HG02798 (cell line): ENCODE measurements at regions not wholly inside any gene's neighbourhood (a gene's known extent, or its start where the extent isn't known, plus 50 kb on each side); places are given as distances from the start of the nearest gene placed in this dataset.
"Not testable (repeated sequence)": the region's sequence is repeated elsewhere in the genome, so short reads cannot be mapped to it uniquely, and the experiment has no call there.

Experiments
- ATAC-seq: cut with Tn5 transposase; IDR thresholded peaks from one replicate; pipeline ENCODE4 v1.9.1; 2021; ENCODE audit warnings: mild to moderate bottlenecking; ENCODE audit not compliant: unreplicated experiment, poor library complexity

DNA sequence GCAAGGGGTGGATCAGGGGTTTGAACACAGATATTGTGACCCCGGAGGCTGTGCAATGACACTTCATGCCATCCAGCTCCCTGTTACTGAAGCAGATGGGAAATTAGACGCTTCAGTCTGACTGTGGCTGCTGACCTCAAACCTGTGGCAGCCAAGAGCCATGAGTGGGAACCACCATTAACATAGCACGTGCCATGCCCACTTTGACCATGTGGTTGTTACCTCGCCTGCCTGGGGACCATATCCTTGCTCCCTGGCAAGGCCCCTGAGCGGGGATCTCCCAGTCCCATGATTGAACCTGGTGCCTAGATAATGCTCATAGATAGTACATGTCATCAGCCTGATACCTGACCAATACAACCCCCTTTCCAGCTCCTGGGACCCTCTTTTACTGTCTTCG lies 68.9 kb downstream of the CYP26B1 start:
- ATAC-seq: no peak

DNA sequence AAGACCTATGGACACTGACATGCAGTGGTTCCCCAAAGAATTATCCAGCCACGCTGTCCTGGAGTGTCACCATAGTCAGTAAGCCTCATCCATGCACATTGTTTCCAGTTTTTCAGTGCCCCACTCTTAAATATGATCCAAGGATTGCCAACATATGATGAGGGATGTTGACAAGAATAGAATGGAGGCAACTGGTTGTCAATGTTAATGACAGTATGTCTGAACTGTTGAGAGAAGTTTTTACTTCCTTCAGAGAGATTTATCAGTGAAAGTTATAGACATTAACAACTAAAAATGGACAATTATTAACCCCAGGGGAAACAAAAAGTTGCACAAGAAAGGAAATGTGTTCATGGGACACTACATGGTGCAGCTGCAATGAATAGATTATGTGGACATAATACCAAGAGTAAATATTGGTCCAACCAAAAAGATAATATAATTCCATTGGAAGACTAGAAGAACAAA lies 69.9 kb downstream of the CYP26B1 start:
- ATAC-seq: no peak

DNA sequence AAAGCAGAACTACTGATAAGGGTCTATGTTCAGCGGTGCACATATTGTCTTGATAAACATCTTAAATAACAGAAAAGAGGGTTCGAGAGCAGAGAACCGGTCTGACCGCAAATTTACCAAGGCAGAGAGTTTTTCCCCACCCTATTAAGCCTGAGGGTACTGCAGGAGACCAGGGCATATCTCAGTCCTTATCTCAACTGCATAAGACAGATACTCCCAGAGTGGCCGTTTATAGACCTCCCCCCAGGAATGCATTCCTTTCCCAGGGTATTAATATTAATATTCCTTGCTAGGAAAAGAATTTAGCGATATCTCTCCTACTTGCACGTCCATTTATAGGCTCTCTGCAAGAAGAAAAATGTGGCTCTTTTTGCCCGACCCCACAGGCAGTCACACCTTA lies 74.3 kb downstream of the CYP26B1 start:
- not testable (repeated sequence) for ATAC-seq

DNA sequence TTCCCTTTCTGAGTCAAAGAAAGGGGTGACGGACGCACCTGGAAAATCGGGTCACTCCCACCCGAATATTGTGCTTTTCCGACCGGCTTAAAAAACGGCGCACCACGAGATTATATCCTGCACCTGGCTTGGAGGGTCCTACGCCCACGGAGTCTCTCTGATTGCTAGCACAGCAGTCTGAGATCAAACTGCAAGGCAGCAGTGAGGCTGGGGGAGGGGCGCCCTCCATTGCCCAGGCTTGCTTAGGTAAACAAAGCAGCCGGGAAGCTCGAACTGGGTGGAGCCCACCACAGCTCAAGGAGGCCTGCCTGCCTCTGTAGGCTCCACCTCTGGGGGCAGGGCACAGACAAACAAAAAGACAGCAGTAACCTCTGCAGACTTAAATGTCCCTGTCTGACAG lies 83.5 kb downstream of the CYP26B1 start:
- ATAC-seq: not testable (repeated sequence)

DNA sequence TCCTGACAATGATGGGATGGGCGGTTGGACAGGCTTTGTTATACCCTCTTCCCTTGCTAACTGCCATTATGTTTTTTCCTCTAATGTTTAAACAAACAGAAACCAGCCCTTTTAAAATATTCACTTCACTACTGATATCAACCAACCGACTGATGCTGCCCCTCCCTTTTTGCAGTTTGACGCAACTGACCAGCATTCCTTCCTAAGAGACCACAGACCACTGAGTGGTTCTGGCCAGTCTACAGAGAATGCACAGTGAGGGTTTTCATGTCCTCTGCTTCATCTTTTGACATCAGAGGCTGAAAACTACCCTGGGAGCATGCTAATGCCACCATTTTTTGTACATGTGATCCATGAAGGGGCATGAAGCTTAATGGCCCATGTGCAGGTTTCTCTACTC lies 85.3 kb downstream of the CYP26B1 start:
- ATAC-seq: no peak

DNA sequence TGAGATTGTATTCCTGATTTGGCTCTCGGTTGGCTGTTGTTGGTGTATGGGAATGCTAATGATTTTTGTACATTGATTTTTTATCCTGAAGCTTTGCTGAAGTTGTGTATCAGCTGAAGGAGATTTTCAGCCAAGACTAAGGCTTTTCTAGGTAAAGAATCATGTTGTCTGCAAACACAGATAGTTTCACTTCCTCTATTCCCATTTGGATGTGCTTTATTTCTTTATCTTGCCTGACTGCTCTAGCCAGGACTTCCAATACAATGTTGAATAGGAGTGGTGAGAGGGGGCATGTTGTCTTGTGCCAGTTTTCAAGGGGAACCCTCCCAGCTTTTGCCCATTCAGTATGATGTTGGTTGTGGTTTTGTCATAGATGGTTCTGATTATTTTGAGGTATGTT lies 90.4 kb downstream of the CYP26B1 start:
- no peak for ATAC-seq

DNA sequence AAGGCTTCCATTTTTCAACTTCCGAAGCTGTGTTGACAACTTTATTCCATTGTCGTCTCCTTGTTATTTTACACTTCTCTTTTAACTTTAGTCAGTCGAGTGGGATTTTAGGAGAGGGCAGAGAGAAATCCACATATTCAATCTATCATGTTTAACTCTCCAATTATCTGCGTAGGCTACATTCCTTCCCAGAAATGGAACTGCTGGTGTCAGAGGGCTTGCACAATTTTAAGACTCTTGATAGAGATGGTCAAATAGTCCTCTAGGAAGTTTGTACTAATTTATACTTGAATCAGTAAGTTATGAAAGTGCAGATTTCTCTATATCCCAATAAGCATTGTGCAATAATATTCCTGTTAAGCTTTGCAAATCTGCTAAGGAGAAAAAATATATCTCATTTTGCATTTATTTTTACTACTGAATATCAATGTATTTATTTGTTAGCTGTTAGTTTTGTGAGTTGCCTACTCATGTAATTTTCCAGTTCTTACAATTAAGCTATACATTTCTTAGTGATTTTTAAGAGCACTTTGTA lies 95.6 kb downstream of the CYP26B1 start:
- ATAC-seq: no peak

DNA sequence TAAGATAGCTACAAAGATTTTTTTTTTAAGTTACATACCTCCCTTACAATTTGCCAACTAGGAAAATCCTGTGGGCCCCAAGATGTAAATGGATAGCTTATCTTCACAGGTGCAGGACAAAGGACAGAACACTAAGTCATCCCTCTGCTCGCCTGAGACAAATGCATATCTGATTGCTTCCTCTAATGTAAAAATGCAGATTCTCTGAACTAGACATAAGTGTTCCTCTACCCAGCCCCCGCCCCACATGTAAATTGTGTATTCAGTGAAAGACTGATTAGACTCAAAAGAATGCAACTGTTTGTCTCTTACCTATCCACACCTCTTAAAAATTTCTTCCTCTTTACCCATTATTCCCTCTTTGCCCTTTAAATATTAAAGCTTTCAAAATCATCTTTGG lies 96.5 kb downstream of the CYP26B1 start:
- no peak for ATAC-seq

DNA sequence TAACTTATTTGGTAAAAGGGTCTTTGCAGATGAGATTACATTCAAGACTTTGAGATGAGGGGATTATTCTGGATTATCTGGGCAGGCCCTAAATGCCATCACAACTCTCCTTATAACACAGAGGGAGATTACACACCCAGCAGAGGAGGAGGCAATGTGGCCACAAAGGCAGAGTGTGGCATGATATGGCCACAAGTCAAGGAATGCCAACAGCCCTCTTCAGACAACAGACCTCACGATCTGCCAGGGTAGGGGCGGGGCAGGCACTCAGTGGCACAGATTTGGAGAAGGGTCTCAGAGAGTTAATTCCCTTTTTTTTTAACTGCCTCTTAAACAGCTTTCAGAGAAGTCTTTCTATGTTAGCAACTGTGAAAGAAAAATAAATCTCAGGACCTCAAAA lies 96.9 kb downstream of the CYP26B1 start:
- no peak for ATAC-seq

DNA sequence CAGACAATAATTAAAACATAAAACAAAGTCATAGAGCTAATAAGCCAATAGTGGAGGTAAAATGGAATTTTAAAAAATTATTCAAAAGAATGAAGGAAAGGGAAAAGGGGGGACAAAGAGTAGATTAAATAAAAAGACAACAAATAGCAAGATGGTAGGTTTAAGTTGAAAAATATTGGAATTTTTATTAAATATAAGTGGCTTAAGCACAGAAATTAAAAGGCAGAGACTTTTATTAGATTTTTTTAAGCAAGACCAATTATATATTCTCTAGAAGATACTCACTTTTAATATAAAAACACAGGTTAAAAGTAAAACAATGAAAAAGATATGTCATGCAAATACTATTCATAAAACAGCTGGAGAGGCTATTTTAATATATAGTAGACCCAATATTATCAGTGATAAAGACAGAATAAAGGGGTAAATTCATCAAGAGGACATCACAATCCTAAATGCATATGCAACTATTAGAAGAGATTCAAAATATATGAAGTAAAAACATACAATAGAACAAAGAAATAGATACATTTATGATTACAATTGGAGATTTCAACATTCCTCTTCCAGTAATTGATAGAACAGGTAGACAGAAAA lies 98.7 kb downstream of the CYP26B1 start:
- ATAC-seq: no peak

DNA sequence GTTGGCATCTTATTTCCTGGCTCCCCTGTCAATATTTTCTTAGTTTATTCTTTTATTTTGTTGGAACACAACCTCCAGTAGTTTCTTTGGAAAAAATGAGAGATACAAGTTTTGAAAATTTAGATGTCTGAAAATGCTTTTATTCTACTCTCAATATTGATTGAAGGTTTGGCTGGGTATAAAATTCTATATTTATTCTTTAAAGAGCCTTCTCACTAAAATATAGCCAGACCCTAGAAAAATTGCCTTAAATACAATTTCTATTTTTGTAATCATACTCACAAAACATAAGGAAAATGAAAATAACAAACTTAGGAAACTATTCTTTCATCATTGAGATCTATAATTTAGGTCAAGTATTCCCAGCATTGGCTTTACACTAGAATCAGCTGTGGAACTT lies 103.7 kb downstream of the CYP26B1 start:
- no peak for ATAC-seq

DNA sequence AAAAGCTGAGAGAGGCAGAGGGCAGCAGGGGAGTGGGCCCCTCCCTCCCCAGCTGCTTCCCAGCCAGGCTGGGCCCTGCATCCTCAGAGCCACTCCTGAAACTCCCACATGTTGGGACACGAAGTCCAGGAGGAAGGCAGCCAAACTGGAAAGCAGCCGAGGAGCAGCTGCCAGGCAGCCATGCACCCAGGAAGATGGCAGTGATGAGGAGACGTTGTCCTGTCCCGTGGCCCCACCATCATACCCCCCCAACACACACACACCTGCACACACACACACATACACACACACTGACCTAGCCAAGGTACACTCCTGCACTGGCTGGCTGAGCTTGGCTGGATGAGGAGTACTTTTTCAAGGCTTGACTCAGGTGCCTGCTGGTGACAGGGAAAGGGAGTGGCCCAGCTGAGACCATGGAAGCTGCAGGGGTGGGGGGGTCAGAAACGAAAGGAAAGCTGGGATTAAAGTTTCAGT lies 106.0 kb downstream of the CYP26B1 start:
- no peak for ATAC-seq

DNA sequence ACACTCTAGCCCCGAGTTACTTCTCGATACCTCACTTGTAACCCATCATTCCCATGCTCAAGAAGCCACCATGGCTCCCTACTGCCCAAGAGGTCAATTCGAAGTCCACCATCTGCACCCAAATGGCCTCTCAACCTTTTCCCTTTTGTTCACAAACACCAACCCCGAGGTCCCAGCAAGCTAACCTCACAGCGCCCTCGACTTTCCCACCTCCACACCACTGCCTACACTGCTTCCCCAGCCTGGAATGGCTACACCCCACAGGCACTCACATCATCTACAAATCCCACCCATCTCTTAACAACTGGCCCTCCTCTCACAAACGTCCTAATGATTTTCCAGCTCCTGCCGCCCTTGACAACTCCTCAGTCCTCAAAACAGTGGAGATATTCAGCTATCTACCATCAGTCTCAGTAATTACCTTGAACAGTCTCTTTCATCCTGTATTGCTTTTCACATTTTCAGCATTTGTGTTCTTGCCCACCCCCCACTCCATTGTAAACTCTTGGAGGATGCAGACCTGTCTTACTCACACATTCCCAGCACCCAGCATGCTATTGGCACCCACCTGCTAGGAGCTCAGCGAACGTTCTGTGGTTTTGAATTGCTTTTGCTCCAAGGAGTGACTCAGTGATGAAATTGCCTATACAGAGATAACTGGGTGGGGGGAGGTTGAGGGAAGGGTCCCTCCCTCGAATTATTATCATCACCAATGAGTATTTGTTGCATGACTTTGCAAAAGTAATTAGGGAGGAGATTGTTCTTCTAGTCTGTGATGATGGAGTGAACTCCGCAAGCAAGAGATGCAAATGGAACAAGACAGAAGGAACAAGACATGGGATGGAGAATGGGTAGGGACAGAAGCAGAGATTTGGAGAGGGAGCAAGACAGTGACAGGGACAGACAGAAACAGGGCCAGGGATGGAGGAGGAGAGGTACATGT lies 106.8 kb downstream of the CYP26B1 start:
- no peak for ATAC-seq

DNA sequence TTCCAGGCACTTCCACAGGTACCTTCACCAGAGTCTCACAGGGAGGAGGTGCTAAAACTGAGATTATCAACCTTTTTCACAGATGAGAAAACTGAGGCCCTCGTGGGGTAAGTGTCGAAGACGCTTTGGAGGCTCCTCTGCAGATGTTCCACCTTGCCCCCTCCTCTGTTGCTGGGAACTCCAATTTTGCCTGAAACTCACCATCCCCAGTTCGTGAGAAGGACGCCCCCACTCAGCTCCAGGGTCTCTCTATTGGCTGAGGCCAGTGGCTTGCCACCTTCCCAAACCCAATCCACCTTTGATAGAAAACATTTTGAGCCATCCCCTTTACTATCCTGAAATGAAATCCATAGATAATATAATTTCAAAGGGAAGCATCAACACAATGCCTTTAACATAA lies 109.1 kb downstream of the CYP26B1 start:
- ATAC-seq: no peak

DNA sequence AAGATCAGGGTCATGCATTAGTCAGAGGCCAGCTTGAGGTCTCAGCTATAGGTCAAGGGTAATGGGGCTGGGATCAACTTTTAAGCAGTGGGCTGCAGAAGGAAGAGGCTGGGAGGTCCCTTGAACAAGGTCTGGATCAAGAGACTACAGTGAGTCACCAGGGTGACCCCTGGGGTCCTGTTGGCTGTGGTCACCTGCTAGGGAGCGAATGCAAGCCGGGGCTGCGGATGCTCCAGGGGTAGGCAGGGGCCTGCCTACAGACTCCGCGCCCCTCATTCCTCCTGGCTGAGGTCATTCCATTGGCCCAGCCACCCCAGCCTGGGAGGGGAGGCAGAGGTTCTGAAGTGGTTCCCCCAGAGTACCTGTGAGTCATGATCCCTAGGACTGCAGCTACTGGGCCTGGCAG lies 110.4 kb downstream of the CYP26B1 start:
- no peak for ATAC-seq

DNA sequence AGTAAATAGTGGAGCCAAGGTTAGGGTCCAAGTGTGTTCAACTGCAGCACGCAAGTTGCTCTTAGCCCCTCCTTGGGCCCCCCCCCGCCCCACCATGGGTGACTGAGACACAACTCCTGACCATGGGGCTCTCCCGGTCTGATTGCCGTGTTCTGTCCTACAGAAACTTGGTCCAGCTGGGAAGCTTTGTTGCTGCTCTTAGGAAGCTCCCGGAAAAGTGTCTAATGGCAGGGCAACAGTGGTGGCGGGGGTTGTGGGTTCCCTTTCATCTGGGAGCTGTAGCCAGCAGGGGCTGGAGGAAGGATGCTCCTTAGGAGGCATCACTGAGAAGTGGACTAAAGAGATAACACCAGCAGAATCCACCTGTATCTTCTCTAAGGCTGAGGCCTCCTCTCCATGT lies 111.1 kb downstream of the CYP26B1 start:
- ATAC-seq: no peak

DNA sequence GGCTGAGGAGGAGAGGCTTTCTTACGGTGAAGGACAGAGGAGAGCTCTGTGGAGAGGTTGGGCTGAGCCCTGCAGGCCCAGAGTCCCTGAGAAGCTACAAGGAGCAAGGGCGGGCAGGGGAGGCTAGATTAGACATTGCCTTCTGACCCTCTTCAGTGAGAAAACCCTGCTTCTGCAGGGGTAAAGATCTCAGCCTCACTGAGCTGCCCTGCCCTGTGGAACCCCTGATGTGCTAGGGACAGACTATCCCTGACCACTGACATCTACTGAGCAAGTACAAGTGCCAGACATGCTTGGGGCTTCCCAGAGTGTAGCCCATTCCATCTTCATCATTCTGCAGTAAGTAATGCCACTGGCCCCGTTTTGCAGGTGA lies 111.5 kb downstream of the CYP26B1 start:
- ATAC-seq: no peak

DNA sequence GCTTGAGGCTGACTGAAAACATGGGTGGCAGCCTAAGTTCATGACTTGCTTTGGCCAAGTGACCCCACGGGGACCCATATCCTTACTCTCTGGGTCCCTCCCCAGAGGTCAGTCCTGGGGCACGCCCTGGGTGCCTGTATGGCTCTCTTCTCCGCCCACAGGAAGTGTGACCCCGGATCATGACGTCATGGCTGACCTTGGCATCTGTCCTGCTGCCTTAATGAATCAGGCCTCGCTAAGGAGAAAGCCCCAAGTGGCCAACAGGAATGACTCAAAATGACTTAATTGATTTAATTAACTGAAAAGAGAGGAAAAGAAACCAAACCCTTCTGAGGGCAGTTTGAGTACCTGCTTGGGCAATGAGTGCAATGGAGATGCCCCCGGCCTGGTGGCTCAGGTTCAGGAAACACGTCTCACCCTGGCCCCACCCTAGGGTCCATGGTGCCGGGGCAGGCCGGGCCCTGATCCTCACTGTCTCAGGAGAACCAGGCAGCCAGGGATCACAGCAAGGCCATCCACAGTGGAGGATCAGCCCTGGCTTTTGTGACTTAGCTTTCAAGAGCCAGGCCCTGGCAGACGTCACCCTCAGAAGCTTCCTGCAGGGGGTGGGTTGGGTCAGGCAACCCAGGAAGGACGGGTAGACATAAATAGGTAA lies 112.0 kb downstream of the CYP26B1 start:
- ATAC-seq: no peak

DNA sequence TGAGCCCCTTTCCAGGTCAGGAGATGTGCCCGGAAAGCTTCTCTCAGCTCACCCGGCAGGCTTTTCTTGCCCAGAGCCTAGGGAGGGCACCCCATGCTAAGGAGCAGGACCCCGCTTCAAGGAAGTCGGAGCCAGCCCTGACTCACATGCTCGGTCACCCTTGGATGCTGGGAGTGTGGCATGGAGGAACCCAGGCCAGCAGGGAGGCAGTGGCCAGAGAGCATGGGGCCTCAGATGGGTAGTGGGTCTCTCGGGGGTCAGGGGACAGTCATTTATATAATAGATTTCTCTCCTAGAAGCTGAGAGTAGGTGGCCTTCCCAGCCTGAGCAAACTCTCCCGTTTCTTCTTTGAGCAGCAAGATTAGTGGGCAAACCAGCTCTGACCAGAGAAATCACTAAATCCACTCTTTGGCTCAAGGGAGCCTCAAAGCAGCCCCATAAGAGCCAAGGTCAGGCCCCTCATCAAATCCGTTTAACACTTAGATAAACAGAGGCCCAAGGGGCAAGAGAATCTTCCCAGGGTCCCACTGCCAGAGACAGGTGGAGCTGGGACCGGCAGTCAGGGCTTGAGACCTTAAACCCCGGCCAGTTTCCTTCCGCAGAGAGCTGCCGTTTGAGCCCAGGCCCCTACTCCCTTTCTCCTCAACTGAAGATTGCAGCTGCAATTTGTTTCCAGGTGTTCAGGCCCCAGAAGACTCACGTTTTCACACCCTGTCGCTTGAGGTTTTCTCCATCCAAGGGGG lies 113.1 kb downstream of the CYP26B1 start:
- no peak for ATAC-seq

DNA sequence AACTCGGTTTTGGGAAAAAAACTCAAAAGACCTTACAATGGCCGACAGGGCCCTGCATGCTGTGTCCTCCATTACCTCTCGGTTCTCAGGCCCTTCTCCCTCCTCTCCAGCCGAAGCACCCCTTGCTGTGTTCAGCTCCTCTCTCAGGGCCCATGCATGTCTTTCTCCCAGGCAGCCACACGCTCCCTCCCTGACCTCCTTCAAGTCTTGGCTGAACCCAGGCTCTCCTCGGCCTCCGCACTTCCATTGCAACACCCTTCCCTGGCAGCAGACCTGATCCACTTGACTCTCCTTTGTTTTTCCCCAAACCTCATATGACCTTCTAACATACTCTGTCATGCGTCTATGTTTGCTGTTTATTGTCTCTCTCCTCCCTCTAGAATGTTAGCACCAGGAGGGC lies 114.0 kb downstream of the CYP26B1 start:
- no peak for ATAC-seq
